HG03175 (cell line): ENCODE measurements at regions not wholly inside any gene's neighbourhood (a gene's known extent, or its start where the extent isn't known, plus 50 kb on each side); places are given as distances from the start of the nearest gene placed in this dataset.

Source experiments
- ATAC-seq: cut with Tn5 transposase; IDR thresholded peaks from one replicate; pipeline ENCODE4 v1.9.1; 2021; ENCODE audit warnings: mild to moderate bottlenecking, moderate library complexity; ENCODE audit not compliant: unreplicated experiment

DNA sequence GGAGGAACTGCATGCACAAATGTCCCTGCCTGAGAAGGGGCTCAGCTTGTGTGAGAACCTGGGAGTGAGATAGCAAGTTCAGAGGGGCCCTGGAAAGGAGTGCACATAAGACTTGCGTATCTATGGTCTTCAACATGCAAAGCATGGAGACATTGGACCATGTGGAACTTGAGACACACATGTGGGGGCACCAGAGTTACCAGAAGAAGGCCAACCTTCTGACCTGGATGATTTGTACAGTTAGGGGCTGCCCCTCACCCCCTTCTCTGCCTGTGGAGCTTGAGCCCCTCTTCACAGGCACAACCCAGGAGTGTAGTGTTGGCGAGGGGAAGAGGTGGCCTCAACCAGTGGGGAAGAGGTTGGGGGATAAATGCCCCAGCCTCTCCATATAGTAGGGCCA is 165.0 kb upstream of the ARL4C start:
- no peak for ATAC-seq

DNA sequence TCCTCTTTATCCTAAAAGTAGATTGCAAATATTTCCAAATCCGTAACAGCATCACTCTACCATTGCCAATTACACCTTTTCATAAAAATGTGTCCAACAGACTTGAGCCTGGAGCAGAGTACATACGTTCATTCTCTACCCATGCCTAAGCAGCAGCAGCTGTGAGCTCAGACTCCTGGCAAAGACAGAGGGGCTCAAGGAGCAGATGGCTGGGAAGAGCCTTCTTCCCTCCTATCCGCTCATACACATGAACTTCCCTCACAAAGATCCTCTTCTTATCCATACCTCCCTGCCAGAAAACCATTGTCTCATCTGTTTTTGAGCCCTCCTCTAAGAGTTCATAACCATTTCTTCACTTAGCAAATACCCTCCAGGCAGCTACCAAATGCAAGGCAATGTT is 164.3 kb upstream of the ARL4C start:
- ATAC-seq: no peak

GRCh38 chr2:234655706-234656105 is 158.8 kb upstream of the ARL4C start:
- no peak for ATAC-seq

- ATAC-seq: no peak
Observed at GRCh38 chr2:234650911-234651310, 154.0 kb upstream of the ARL4C start.

- no peak for ATAC-seq
Observed at GRCh38 chr2:234649951-234650350, 153.1 kb upstream of the ARL4C start.

GRCh38 chr2:234643407-234643806 is 146.5 kb upstream of the ARL4C start:
- ATAC-seq: no peak

DNA sequence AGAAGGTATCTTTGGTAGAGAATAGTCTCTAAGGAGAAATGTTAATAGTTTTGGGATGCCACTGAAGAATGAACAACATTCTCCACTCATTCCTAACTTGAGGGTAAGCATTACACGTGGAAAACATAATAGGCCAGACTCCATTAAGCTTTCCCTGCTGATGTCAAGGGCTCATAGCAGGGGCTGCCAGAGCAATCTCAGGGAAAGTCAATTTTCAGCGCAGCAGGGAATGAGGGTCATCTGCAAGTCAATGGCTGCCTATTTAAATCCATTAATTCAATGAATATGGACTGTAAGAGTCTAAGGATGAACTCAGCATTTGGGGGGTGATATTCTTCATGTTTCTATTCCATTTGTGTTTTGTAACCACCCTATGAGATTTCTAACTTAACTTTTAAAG is 144.2 kb upstream of the ARL4C start:
- ATAC-seq: no peak

- ATAC-seq: no peak
Observed at GRCh38 chr2:234640657-234641056, 143.8 kb upstream of the ARL4C start.

DNA sequence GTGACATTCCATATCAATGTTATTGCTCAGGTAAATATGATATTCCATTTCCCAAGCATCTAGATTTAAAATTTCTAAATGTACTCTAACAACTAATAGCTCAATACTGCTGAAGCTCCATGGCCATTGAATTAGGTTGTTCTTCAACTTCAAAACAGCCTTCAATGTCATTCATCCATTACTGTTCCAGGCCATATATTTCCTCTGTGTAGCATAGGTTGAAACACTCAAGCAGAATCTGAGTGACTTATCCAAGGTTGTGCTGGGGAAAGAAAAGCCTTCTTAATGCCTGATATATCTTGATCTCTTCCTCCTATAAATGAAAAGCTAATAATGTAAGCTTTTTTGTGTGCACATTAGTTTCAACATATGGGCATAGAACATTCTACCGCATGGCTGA is 142.1 kb upstream of the ARL4C start:
- no peak for ATAC-seq

- no peak for ATAC-seq
Observed at GRCh38 chr2:234635284-234635683, 138.4 kb upstream of the ARL4C start.

GRCh38 chr2:234633581-234634230 is 136.8 kb upstream of the ARL4C start:
- ATAC-seq: no peak

DNA sequence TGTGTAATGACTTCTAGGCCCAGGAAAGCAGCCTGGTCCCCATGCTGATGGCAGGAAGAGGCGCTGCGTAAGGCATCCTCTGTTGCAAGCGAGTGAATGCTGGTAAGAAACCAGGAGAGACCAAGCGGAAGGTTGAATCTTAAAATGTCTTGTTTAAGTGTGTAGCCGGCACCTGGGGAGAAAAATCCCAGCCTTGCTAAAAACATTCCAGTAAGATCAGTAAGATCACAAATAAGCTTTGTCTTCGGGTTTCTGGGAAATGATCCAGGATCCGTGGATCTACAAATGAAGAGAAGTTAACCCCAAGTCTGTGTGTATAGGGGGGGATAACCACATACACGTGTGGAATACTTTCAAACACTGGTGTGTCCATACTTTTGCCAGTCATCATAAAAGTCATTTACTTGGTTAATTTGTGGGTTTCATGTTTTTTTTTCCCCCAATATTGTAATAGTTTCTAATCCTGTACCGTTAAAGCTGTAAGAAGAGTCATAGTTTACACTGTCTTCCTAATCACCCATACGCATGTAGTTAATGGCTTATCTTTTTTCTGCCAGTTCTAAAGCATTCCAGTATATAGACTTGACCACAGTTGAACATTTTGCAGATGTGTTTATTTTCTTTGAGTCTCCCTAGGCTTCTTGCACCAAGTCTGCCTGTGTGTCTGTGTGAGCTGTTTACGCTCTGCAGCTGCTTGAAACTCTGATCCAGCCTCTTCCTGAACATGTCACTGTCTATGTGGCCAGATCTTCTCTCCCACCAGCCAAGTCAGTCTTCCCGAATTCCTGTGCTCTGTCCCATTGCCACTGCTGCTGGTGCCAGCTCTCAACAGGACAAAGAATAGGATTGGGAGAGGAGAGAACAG is 135.9 kb upstream of the ARL4C start:
- ATAC-seq: no peak

DNA sequence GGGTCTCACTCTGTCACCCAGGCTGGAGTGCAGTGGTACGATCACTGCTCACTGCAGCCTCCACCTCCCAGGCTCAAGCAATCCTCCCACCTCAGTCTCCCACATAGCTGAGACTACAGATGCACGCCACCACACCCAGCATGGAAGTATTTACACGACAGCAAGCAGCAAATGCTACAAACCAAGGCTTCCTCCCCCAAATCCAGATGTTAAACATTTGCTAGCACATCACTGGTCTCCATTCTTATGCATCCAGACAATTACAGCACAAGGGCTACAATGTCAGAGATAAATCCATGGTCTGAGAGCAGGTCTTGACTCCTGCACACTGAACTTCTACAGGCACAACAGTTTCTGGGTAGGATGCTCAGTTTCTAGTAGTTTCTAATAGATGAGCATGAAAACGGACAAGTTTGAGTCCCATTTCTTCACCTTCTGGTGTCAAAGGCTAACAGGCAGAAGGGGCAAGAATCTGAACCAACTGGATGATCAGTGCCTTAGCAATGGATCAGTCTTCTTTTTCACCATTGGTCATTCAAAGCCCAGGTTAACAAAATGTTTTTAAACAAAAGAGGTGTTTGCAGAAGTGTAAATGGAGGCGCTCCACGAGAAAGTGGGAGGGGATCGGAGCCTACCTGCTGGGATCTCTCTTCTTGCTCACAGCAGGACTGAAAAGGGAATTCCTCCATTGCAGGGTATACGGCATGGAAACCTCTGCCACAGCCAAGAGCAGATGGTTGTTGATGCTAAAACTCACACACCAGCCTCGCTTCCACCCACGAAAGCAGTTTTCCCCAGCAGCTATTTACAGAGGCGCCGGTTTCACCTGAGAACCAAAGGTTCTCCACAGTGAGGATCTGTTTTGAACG is 135.0 kb upstream of the ARL4C start:
- ATAC-seq: no peak

- ATAC-seq: no peak
Observed at GRCh38 chr2:234630801-234631261, 133.9 kb upstream of the ARL4C start.

- ATAC-seq: no peak
Observed at GRCh38 chr2:234629596-234629995, 132.7 kb upstream of the ARL4C start.

DNA sequence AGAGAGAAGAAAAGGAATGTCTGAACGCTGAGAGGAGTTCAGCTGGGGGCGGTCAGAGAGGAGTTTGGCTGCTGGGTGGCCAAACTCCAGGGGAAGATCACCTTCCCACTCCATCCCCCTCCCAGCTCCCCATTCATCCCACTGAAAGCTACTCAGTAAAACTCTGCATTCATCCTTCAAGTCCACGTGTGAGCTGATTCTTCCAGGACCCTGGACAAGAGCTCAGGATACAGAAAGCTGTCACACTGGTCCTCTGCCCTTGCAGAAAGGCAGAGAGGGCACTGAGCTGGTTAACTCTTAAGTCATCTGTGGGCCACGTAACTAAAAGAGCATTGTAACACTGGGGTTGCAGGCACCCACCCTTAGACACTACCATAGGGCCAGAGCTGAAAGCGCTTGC is 132.1 kb upstream of the ARL4C start:
- ATAC-seq: no peak

DNA sequence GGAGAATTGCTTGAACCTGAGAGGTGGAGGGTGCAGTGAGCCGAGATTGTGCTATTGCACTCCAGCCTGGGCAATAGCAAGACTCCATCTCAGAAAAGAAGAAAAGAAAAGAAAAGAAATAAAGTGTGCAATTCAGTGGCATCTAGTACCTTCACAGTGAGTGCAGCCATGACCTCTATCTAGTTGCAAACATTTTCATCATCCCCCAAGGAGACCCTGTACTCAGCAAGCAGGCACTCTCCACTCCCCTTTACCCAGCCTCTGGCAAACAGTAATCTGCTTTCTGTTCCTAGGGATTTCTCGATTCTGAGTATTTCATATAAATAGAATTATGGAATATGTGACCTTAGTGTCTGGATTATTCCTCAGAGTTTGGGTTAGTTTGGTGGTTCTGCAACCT is 130.4 kb upstream of the ARL4C start:
- ATAC-seq: no peak

GRCh38 chr2:234626566-234627130 is 129.8 kb upstream of the ARL4C start:
- ATAC-seq: no peak

DNA sequence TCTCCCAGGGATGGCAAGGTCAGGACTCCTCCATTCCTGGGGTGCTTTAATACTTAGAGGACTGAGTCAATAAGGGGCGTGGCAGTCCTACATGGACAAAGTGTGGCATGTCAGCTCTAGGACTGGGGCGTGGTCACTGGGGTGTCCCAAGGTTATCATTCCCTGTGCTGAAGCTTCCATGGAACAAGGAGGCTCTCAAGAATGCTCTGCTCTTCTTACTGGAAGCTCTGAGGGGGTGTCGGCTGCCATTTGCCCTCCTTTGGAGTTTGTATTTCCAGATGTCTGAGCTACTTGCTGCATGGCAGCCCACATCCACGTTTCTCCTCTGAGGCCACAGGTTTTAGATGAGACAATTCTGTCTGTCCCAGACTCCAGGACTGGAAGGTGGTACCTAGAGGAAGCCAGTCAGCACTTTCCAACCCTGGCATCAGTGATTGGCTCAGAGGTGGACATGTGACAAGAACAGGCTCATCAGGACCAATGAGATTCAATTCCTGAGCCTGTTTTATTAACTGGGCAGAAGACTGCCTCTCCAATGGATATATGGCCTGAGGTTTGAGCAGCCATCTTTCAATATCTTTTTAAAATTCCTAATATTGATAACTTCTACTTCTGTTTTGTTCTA is 128.9 kb upstream of the ARL4C start:
- ATAC-seq: no peak

- no peak for ATAC-seq
Observed at GRCh38 chr2:234623521-234623991, 126.7 kb upstream of the ARL4C start.
